HFF-Myc (cell line): ENCODE measurements at regions not wholly inside any gene's neighbourhood (a gene's known extent, or its start where the extent isn't known, plus 50 kb on each side); places are given as distances from the start of the nearest gene placed in this dataset.

Experiments
- DNase-seq: peaks from one replicate; pipeline ENCODE4 v3.0.0-alpha.2; 2011; ENCODE audit warnings: low read depth; ENCODE audit errors: extremely low read depth
- H3K4me3 ChIP-seq: replicated peaks from 2 replicates; pipeline ENCODE4 v1.5.1; 2011; ENCODE audit warnings: low read depth, mild to moderate bottlenecking, control low read depth, low read length
- TF ChIP-seq, protein P1 (sequence below): IDR thresholded peaks from 2 replicates; pipeline ENCODE4 v1.5.1; 2012; ENCODE audit warnings: mild to moderate bottlenecking, low read depth, low read length, control low read depth; ENCODE audit errors: missing control alignments

DNA sequence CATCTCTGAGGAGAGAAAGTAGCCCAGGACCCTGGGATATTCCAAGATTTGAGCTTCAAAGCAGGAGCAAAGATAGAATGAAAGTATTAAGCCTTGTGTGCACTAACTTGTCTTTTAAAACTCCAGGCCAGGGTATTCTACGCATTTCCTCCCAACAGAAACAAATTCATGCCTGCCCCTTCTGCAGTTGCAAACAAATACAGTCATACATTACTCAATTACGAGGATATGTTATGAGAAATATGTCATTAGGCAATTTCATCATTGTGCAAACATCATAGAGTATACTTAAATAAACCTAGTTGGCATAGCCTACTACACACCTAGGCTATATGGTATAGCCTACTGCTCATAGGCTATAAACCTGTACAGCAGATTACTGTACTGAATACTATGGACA, 154.5 kb upstream of the KIAA1217 start:
- no peak overlapping the region for H3K4me3 ChIP-seq
- TF ChIP-seq, protein P1, sequence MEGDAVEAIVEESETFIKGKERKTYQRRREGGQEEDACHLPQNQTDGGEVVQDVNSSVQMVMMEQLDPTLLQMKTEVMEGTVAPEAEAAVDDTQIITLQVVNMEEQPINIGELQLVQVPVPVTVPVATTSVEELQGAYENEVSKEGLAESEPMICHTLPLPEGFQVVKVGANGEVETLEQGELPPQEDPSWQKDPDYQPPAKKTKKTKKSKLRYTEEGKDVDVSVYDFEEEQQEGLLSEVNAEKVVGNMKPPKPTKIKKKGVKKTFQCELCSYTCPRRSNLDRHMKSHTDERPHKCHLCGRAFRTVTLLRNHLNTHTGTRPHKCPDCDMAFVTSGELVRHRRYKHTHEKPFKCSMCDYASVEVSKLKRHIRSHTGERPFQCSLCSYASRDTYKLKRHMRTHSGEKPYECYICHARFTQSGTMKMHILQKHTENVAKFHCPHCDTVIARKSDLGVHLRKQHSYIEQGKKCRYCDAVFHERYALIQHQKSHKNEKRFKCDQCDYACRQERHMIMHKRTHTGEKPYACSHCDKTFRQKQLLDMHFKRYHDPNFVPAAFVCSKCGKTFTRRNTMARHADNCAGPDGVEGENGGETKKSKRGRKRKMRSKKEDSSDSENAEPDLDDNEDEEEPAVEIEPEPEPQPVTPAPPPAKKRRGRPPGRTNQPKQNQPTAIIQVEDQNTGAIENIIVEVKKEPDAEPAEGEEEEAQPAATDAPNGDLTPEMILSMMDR: no peak
- no peak for DNase-seq

GRCh38 chr10:24080207-24080606, 128.7 kb upstream of the KIAA1217 start:
- TF ChIP-seq, protein P1: no peak
- H3K4me3 ChIP-seq: no peak overlapping the region
- no peak for DNase-seq

DNA sequence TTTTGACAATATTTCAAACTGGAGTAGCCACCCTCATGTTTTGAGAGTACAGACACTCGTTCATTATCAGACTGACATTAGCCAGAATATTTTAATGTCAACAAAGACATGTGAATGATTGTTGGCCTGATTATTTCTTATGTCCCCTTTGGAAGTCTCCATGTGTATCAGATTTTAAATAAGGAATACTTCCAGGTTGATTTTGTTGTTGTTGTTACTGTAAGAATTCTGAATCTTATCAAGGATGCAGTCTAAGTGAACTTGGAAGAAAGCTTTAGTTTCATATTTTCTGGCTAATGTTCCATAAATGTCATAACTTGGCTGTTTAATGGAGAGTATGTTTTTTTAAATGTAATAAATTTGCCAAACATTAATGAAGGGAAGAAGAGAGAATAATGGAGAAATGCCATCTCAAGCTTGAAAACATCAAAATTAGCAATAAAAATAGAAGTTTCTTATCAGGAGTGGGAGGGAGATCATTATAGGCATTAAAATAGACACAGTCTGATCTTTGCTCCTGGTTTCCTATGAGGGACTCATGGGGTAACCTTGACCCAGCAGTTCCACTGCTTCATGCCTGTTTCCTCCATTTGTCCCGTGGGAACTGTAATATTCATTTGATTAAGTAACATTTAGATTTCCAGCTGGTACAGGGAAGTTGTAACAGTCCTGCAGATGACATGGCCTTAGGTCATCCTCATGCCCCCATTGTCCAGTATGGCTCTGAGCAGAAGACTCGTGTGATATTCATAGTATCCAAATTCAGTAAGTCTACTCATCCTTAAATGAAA, 122.4 kb upstream of the KIAA1217 start:
- no peak for DNase-seq

DNA sequence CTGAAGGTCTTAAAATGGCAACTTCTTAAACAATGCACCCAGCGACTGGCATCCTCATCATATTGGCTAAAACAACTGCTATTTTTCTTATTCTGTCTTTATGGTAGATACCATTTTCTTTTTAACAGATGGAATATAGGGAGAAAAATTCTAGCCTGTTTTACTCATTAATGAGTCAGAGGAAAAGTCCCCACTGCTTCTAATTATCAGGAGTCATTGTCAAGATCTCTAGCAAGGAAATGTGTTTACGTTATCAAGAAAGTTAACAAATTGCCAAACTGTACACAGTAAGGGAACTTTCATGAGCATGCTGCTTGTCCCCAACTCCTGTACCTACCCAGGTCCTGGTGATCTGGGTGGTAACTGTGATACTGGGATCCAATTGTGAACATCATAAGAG, 117.7 kb upstream of the KIAA1217 start:
- no peak overlapping the region for H3K4me3 ChIP-seq
- TF ChIP-seq, protein P1: no peak
- DNase-seq: no peak

More for the DNA sequence above, 122.4 kb upstream of the KIAA1217 start:
- TF ChIP-seq, protein P1: no peak
- H3K4me3 ChIP-seq: no peak overlapping the region

GRCh38 chr10:24096281-24096680, 112.7 kb upstream of the KIAA1217 start:
- no peak for DNase-seq
- TF ChIP-seq, protein P1: no peak
- H3K4me3 ChIP-seq: no peak overlapping the region

- DNase-seq: no peak
- H3K4me3 ChIP-seq: no peak overlapping the region
- TF ChIP-seq, protein P1: no peak
Observed at GRCh38 chr10:24097751-24098207, 111.2 kb upstream of the KIAA1217 start.
